HCT116 (cell line): ENCODE measurements at regions not wholly inside any gene's neighbourhood (a gene's known extent, or its start where the extent isn't known, plus 50 kb on each side); places are given as distances from the start of the nearest gene placed in this dataset.

ENCODE experiments used
- ATAC-seq: fragments of 200-7000 bp; cut with Tn5 transposase; 2 replicates; pipeline ENCODE4 v1.9.1; 2020; ENCODE audit warnings: mild to moderate bottlenecking, moderate library complexity
- BruUV-seq: library from RNA; stranded (reverse); fragments of 400-500 nt; replicated peaks from 2 replicates; lab custom pipeline; 2021; lab: Mats Ljungman, UMichigan
- CTCF ChIA-PET: fragments of 300-600 bp; sonication (Branson Sonifier 250); formaldehyde crosslinking; loops from one replicate; lab custom pipeline; 2021; ENCODE audit warnings: antibody characterized with exemption; lab: Charles Lee
- POLR2A ChIA-PET: fragments of 300-600, 350-600 bp; sonication (Branson Sonifier 250); formaldehyde crosslinking; loops from one replicate; lab custom pipeline; 2021; ENCODE audit warnings: antibody characterized with exemption; lab: Charles Lee
- RAD21 ChIA-PET, 2 experiments: fragments of 300-600 bp; sonication (Branson Sonifier 250); formaldehyde crosslinking; loops; one replicate each; lab custom pipeline; 2023; ENCODE audit warnings: low total read pairs in 2 of 2; ENCODE audit not compliant: uncharacterized antibody in 2 of 2, unreplicated experiment in 2 of 2, low non-redundant PET in 1 of 2; lab: Charles Lee
- DNase-seq: peaks from one replicate; pipeline ENCODE4 v3.0.0-alpha.2; 2010; ENCODE audit warnings: low read depth, low spot score
- H2AFZ ChIP-seq: fragments of 200-600 bp; shearing (Covaris generic), sonication (generic); 2 replicates; pipeline ENCODE4 v1.6.1; 2017; ENCODE audit warnings: low read depth, mixed run types, mixed read lengths, antibody characterized with exemption, low read length; ENCODE audit not compliant: poor library complexity, severe bottlenecking
- H3K27ac ChIP-seq: 2 replicates; pipeline ENCODE4 v1.5.1; 2012; ENCODE audit warnings: low read depth, low read length
- H3K27me3 ChIP-seq: fragments of 200-600 bp; sonication (generic); 2 replicates; pipeline ENCODE4 v1.6.1; 2016; ENCODE audit warnings: mixed run types, low read length, mixed read lengths; ENCODE audit not compliant: insufficient read depth
- H3K36me3 ChIP-seq, 2 experiments: fragments of 200-500 bp in 1 of 2; fragments of 200-600 bp in 1 of 2; sonication (Bioruptor generic) in 1 of 2; sonication (generic) in 1 of 2; 2 replicates each; pipeline versions ENCODE4 v1.5.1 to v1.6.1; 2014 to 2016; ENCODE audit warnings: low read length in 2 of 2, inconsistent platforms in 1 of 2, mixed read lengths in 1 of 2, mixed run types in 1 of 2; ENCODE audit not compliant: insufficient read depth in 2 of 2, control insufficient read depth in 1 of 2
- H3K4me1 ChIP-seq, 2 experiments: fragments of 200-600 bp in 1 of 2; sonication (generic) in 1 of 2; 2 replicates each; pipeline versions ENCODE4 v1.5.1 to v1.6.1; 2012 to 2017; ENCODE audit warnings: low read length in 2 of 2, inconsistent platforms in 1 of 2, mild to moderate bottlenecking in 1 of 2, mixed read lengths in 1 of 2, mixed run types in 1 of 2, moderate library complexity in 1 of 2; ENCODE audit not compliant: insufficient read depth in 2 of 2, control insufficient read depth in 1 of 2
- H3K4me2 ChIP-seq: fragments of 200-600 bp; sonication (generic); 2 replicates; pipeline ENCODE4 v1.6.1; 2017; ENCODE audit warnings: mixed run types, low read length, mixed read lengths
- H3K4me3 ChIP-seq, 2 experiments: fragments of 200-600 bp in 1 of 2; sonication (generic) in 1 of 2; replicated peaks in 1 of 2; 2 replicates each; pipeline ENCODE4 v1.5.1; 2011 to 2016; ENCODE audit warnings: low read length in 2 of 2, control low read depth in 1 of 2, low read depth in 1 of 2, mild to moderate bottlenecking in 1 of 2, mixed read lengths in 1 of 2, mixed run types in 1 of 2
- H3K79me2 ChIP-seq: fragments of 200-600 bp; sonication (generic); 2 replicates; pipeline ENCODE4 v1.6.1; 2017; ENCODE audit warnings: mild to moderate bottlenecking, mixed run types, low read length, moderate library complexity, mixed read lengths; ENCODE audit not compliant: insufficient read depth
- H3K9ac ChIP-seq: fragments of 200-600 bp; sonication (generic); 2 replicates; pipeline ENCODE4 v1.6.1; 2016; ENCODE audit warnings: low read length, mixed read lengths
- H3K9me2 ChIP-seq: fragments of 200-600 bp; sonication (generic), shearing (Covaris generic); 2 replicates; pipeline ENCODE4 v1.6.1; 2017; ENCODE audit warnings: mixed run types, mild to moderate bottlenecking, moderate library complexity; ENCODE audit not compliant: insufficient read depth
- H3K9me3 ChIP-seq, 2 experiments: fragments of 200-500 bp in 1 of 2; fragments of 200-600 bp in 1 of 2; sonication (Bioruptor generic) in 1 of 2; sonication (generic) in 1 of 2; 2 replicates each; pipeline ENCODE4 v1.6.1; 2014 to 2017; ENCODE audit warnings: low read length in 2 of 2, mixed read lengths in 2 of 2, inconsistent platforms in 1 of 2, low read depth in 1 of 2, mild to moderate bottlenecking in 1 of 2, mixed run types in 1 of 2, moderate library complexity in 1 of 2; ENCODE audit not compliant: control insufficient read depth in 1 of 2, insufficient read depth in 1 of 2
- H4K20me1 ChIP-seq: fragments of 200-600 bp; sonication (generic), shearing (Covaris generic); 2 replicates; pipeline ENCODE4 v1.6.1; 2017; ENCODE audit warnings: mixed run types, mild to moderate bottlenecking, moderate library complexity; ENCODE audit not compliant: insufficient read depth
- ATF3 ChIP-seq: IDR thresholded peaks from 2 replicates; pipeline ENCODE4 v1.6.1; 2012
- CBX3 ChIP-seq: IDR thresholded peaks from 2 replicates; pipeline ENCODE4 v1.6.1; 2012; ENCODE audit warnings: low read depth
- CEBPB ChIP-seq: IDR thresholded peaks from 2 replicates; pipeline ENCODE4 v1.6.1; 2012; ENCODE audit warnings: low read depth
- TCF7L2 ChIP-seq: IDR thresholded peaks from 2 replicates; pipeline ENCODE4 v1.7.0; 2011; ENCODE audit warnings: borderline replicate concordance, inconsistent platforms; ENCODE audit not compliant: insufficient read depth, insufficient read length; ENCODE audit errors: extremely low read depth
- ZNF274 ChIP-seq: fragments of 200-500 bp; sonication (Bioruptor generic); IDR thresholded peaks from 2 replicates; pipeline ENCODE4 v1.6.1; 2014; ENCODE audit warnings: mild to moderate bottlenecking, low read depth, low read length, inconsistent platforms
- intact Hi-C: fragments of 100-400 bp; cut with micrococcal nuclease; formaldehyde crosslinking; loops from 2 replicates; pipeline ENCODE4 v1.10.0; 2022
- TF ChIP-seq, protein P1 (sequence below): IDR thresholded peaks from 2 replicates; pipeline ENCODE4 v1.6.1; 2011; ENCODE audit warnings: mild to moderate bottlenecking, low read length, moderate library complexity; ENCODE audit not compliant: insufficient replicate concordance; ENCODE audit errors: extremely low read depth
- TF ChIP-seq, protein P2 (sequence below): IDR thresholded peaks from 2 replicates; pipeline ENCODE4 v1.6.1; 2012; ENCODE audit warnings: low read depth

GRCh38 chr13:55366676-55367075, 1774.0 kb upstream of the PRR20A start:
- Histone ChIP-seq H3K4me3 (no peak overlapping the region), H3K27me3 (no peaks in the 10 kb centered on the region), H3K36me3 (no peaks in the 10 kb centered on the region), H3K9me3 (peaks cover 9 to 28% of the 10 kb centered on the region in 2 experiments; a peak in 3 of 4 replicates), H2AFZ (no peak overlapping the region), H3K9ac (no peak overlapping the region), H3K27ac (no peak overlapping the region), H3K4me1 (no peaks in the 10 kb centered on the region), H3K4me2 (no peak overlapping the region), H3K9me2 (no peaks in the 10 kb centered on the region), H3K79me2 (no peaks in the 10 kb centered on the region), H4K20me1 (no peaks in the 10 kb centered on the region)
- DNase-seq (no peak), ATAC-seq (no peak)
- CTCF ChIA-PET: no interaction called here
- no TSS peak for BruUV-seq
- no peak for TF ChIP-seq CEBPB
- TF ChIP-seq, protein P1, sequence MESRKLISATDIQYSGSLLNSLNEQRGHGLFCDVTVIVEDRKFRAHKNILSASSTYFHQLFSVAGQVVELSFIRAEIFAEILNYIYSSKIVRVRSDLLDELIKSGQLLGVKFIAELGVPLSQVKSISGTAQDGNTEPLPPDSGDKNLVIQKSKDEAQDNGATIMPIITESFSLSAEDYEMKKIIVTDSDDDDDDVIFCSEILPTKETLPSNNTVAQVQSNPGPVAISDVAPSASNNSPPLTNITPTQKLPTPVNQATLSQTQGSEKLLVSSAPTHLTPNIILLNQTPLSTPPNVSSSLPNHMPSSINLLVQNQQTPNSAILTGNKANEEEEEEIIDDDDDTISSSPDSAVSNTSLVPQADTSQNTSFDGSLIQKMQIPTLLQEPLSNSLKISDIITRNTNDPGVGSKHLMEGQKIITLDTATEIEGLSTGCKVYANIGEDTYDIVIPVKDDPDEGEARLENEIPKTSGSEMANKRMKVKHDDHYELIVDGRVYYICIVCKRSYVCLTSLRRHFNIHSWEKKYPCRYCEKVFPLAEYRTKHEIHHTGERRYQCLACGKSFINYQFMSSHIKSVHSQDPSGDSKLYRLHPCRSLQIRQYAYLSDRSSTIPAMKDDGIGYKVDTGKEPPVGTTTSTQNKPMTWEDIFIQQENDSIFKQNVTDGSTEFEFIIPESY: no peak
- no peak for TF ChIP-seq CBX3
- TF ChIP-seq, protein P2, sequence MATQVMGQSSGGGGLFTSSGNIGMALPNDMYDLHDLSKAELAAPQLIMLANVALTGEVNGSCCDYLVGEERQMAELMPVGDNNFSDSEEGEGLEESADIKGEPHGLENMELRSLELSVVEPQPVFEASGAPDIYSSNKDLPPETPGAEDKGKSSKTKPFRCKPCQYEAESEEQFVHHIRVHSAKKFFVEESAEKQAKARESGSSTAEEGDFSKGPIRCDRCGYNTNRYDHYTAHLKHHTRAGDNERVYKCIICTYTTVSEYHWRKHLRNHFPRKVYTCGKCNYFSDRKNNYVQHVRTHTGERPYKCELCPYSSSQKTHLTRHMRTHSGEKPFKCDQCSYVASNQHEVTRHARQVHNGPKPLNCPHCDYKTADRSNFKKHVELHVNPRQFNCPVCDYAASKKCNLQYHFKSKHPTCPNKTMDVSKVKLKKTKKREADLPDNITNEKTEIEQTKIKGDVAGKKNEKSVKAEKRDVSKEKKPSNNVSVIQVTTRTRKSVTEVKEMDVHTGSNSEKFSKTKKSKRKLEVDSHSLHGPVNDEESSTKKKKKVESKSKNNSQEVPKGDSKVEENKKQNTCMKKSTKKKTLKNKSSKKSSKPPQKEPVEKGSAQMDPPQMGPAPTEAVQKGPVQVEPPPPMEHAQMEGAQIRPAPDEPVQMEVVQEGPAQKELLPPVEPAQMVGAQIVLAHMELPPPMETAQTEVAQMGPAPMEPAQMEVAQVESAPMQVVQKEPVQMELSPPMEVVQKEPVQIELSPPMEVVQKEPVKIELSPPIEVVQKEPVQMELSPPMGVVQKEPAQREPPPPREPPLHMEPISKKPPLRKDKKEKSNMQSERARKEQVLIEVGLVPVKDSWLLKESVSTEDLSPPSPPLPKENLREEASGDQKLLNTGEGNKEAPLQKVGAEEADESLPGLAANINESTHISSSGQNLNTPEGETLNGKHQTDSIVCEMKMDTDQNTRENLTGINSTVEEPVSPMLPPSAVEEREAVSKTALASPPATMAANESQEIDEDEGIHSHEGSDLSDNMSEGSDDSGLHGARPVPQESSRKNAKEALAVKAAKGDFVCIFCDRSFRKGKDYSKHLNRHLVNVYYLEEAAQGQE: no peak
- no peak for TF ChIP-seq ZNF274
- TF ChIP-seq TCF7L2: no peak
- TF ChIP-seq ATF3: no peak
- intact Hi-C loops: no loop called here
- POLR2A ChIA-PET: no interaction called here
- RAD21 ChIA-PET: no interaction called here
